DMS53 treated with DMSO at 0.1 percent for 48 hours (cell line): ENCODE measurements at regions not wholly inside any gene's neighbourhood (a gene's known extent, or its start where the extent isn't known, plus 50 kb on each side); places are given as distances from the start of the nearest gene placed in this dataset.
"Not testable (repeated sequence)": the region's sequence is repeated elsewhere in the genome, so short reads cannot be mapped to it uniquely, and the experiment has no call there.

ENCODE experiments used
- DNase-seq: peaks from one replicate; lab custom pipeline; 2025; ENCODE audit not compliant: unreplicated experiment; lab: John Stamatoyannopoulos, UW

- no peak for DNase-seq
Measured at GRCh38 chr18:60209042-60209441, 163.5 kb downstream of the MC4R start.

GRCh38 chr18:60202708-60203107, 169.9 kb downstream of the MC4R start:
- DNase-seq = no peak

- no peak for DNase-seq
Measured at GRCh38 chr18:60200558-60200957, 172.0 kb downstream of the MC4R start.

GRCh38 chr18:60199505-60199904, 173.1 kb downstream of the MC4R start:
- DNase-seq = no peak

GRCh38 chr18:60197671-60198462, 174.7 kb downstream of the MC4R start:
- DNase-seq = no peak

GRCh38 chr18:60196836-60197606, 175.6 kb downstream of the MC4R start:
- no peak for DNase-seq

- DNase-seq = no peak
Measured at GRCh38 chr18:60193780-60194179, 178.8 kb downstream of the MC4R start.

GRCh38 chr18:60191926-60192325, 180.6 kb downstream of the MC4R start:
- no peak for DNase-seq

GRCh38 chr18:60189856-60190255, 182.7 kb downstream of the MC4R start:
- no peak for DNase-seq

- no peak for DNase-seq
Measured at GRCh38 chr18:60188958-60189357, 183.6 kb downstream of the MC4R start.

GRCh38 chr18:60182223-60182622, 190.4 kb downstream of the MC4R start:
- DNase-seq = no peak

- DNase-seq = no peak
Measured at GRCh38 chr18:60180671-60181070, 191.9 kb downstream of the MC4R start.

GRCh38 chr18:60178224-60178623, 194.4 kb downstream of the MC4R start:
- DNase-seq = not testable (repeated sequence)

- DNase-seq = no peak
Measured at GRCh38 chr18:60176259-60176658, 196.3 kb downstream of the MC4R start.

- no peak for DNase-seq
Measured at GRCh38 chr18:60174832-60175231, 197.7 kb downstream of the MC4R start.

- DNase-seq = no peak
Measured at GRCh38 chr18:60172030-60172429, 200.5 kb downstream of the MC4R start.

GRCh38 chr18:60163622-60164021, 209.0 kb downstream of the MC4R start:
- no peak for DNase-seq

- no peak for DNase-seq
Measured at GRCh38 chr18:60162388-60162787, 210.2 kb downstream of the MC4R start.

GRCh38 chr18:60157810-60158209, 214.8 kb downstream of the MC4R start:
- no peak for DNase-seq

GRCh38 chr18:60153376-60153775, 219.2 kb downstream of the MC4R start:
- DNase-seq = no peak

GRCh38 chr18:60149316-60149715, 223.3 kb downstream of the MC4R start:
- DNase-seq = no peak

GRCh38 chr18:60147323-60147722, 225.3 kb downstream of the MC4R start:
- no peak for DNase-seq
